GM12872 (cell line): ENCODE measurements at regions not wholly inside any gene's neighbourhood (a gene's known extent, or its start where the extent isn't known, plus 50 kb on each side); places are given as distances from the start of the nearest gene placed in this dataset.

Source experiments
- TF ChIP-seq, protein P1 (sequence below): IDR thresholded peaks from 3 replicates; pipeline ENCODE4 v1.5.1; 2011; ENCODE audit warnings: low read depth, mild to moderate bottlenecking, low read length, moderate library complexity; ENCODE audit not compliant: insufficient read depth

DNA sequence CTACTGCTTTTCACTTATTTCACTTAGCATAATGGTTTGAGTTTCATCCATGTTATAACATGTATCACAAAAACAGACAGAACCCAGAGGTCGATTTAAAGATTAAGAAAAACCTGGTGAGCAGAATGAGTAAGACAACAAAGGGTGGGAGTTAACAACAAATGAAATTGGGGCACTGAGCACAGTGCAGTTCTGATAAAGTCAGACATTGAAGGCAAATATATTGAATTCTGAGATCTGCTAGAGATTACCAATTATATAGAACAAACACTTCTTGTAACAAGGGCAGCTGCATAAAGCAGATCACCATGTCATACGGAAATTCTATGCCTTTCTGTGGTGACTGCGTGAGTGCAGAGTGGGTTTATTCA, 517.3 kb upstream of the RORB start:
- TF ChIP-seq, protein P1, sequence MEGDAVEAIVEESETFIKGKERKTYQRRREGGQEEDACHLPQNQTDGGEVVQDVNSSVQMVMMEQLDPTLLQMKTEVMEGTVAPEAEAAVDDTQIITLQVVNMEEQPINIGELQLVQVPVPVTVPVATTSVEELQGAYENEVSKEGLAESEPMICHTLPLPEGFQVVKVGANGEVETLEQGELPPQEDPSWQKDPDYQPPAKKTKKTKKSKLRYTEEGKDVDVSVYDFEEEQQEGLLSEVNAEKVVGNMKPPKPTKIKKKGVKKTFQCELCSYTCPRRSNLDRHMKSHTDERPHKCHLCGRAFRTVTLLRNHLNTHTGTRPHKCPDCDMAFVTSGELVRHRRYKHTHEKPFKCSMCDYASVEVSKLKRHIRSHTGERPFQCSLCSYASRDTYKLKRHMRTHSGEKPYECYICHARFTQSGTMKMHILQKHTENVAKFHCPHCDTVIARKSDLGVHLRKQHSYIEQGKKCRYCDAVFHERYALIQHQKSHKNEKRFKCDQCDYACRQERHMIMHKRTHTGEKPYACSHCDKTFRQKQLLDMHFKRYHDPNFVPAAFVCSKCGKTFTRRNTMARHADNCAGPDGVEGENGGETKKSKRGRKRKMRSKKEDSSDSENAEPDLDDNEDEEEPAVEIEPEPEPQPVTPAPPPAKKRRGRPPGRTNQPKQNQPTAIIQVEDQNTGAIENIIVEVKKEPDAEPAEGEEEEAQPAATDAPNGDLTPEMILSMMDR = no peak

DNA sequence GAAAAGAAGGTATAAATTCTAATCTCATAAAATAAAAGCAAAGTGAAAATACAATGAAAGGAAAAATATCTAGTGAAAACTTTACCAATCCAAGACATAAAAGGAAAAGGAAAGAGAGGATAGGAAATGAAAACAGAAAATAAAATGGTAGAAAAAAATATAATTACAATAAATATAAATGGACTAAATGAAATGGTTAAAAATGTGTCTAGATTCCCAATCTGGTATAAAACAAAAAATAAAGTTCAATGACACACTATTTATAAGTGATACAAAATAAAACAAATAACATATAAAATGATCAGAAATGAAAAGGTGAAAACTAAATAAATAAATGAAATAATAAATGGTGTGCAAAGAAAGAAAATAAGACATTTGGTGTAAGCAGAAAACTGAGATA, 516.4 kb upstream of the RORB start:
- TF ChIP-seq, protein P1 = no peak

DNA sequence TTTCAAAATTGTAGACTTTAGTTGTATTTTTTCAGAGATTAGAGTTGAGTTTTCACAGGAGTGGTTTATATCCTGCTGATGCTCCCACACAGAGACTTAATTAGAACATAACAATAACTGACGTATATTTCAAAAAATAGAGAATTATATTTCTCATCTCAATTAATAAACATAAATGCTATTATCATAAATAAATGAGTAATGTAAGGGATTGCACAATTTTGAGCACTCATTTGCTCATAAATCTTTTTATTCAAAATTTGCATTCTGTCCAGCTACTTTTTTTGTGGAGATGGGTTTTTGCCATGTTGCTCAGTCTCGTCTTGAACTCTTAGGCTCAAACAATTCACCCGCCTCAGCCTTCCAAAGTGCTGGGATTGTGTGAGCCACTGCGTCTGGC, 515.7 kb upstream of the RORB start:
- TF ChIP-seq, protein P1 = no peak

- TF ChIP-seq, protein P1 = no peak
Measured at GRCh38 chr9:73995836-73996235, 501.3 kb upstream of the RORB start.

DNA sequence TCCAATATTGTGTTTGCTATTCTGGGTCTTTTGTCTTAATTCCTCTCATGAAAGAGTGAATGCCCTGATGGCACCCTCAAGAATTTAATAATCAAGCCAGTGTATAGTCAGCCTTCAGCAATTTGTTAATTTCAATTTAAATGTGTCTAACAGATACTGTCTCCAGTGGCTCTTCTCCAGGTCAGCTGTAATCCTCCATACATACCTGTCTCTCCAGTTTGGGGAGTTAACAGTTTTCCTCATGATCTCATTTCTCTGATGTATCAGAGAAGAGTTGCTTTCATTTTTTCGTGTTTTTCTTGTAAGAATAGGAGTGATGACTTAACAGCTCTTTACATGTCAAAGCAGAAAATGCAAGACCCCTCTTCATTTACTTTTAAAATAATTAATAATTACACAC, 500.3 kb upstream of the RORB start:
- TF ChIP-seq, protein P1 = no peak

- TF ChIP-seq, protein P1 = no peak
Measured at GRCh38 chr9:74001382-74001781, 495.8 kb upstream of the RORB start.

DNA sequence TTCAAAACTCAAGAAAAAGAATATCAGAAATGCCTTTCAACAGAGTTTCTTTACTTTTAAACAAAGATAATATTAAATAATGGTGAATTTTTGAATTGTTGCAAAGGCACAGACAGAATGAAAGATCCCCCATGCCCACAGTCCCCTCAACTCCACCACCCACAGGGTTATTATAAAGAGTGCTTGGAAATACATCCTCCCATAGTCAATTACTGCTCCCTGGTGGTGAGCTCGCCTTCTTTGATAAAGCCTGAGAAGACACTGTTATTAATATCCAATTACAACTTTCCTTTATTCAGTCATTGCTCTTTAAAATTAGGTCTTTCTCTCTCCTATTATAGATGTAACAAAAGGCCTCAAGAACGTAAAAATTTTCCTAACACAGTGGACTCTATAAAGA, 490.2 kb upstream of the RORB start:
- TF ChIP-seq, protein P1 = no peak

- TF ChIP-seq, protein P1 = no peak
Measured at GRCh38 chr9:74007833-74008232, 489.3 kb upstream of the RORB start.
